Spleen (tissue), 11 donors: ENCODE measurements at regions not wholly inside any gene's neighbourhood (a gene's known extent, or its start where the extent isn't known, plus 50 kb on each side); places are given as distances from the start of the nearest gene placed in this dataset.

Experiments used
- DNase-seq: peaks from one replicate; pipeline ENCODE4 v3.0.0-alpha.2; 2020
- H3K27ac ChIP-seq, 8 donors: fragments of 200-600 bp; sonication (generic) in 7 of 8; 1 replicate in 4 of 8; 2 replicates in 4 of 8; pipeline versions ENCODE4 v1.5.0 to v1.8.0; 2016 to 2021; ENCODE audit warnings: inconsistent platforms in 4 of 8, mild to moderate bottlenecking in 4 of 8, moderate library complexity in 1 of 8
- H3K27me3 ChIP-seq, 7 donors: fragments of 200-600 bp; sonication (generic) in 6 of 7; replicated peaks in 1 of 7; 1 replicate in 4 of 7; 2 replicates in 3 of 7; pipeline versions ENCODE4 v1.5.0 to v1.8.0; 2016 to 2021; ENCODE audit warnings: inconsistent platforms in 3 of 7, mild to moderate bottlenecking in 1 of 7
- H3K36me3 ChIP-seq, 6 donors: fragments of 200-600 bp; sonication (generic) in 5 of 6; 1 replicate in 4 of 6; 2 replicates in 2 of 6; pipeline versions ENCODE4 v1.5.0 to v1.8.0; 2016 to 2021; ENCODE audit warnings: inconsistent platforms in 2 of 6
- H3K4me1 ChIP-seq, 6 donors: fragments of 200-600 bp; sonication (generic) in 5 of 6; 1 replicate in 3 of 6; 2 replicates in 3 of 6; pipeline versions ENCODE4 v1.5.0 to v1.8.0; 2016 to 2021; ENCODE audit warnings: inconsistent platforms in 3 of 6
- H3K4me3 ChIP-seq, 8 donors: fragments of 200-600 bp; sonication (generic) in 7 of 8; 1 replicate in 4 of 8; 2 replicates in 4 of 8; pipeline versions ENCODE4 v1.5.0 to v1.8.0; 2016 to 2021; ENCODE audit warnings: inconsistent platforms in 4 of 8, mild to moderate bottlenecking in 4 of 8, moderate library complexity in 2 of 8
- H3K9me3 ChIP-seq, 8 donors: fragments of 200-600 bp; sonication (generic) in 7 of 8; 1 replicate in 4 of 8; 2 replicates in 4 of 8; pipeline versions ENCODE4 v1.5.0 to v1.8.0; 2016 to 2021; ENCODE audit warnings: inconsistent platforms in 4 of 8
- CTCF ChIP-seq, 11 experiments: fragments of 200-600 bp in 7 of 11; fragments of 450-650 bp in 4 of 11; sonication (generic) in 4 of 11; IDR thresholded peaks in 8 of 11; conservative IDR thresholded peaks in 3 of 11; 1 replicate in 7 of 11; 2 replicates in 4 of 11; pipeline versions ENCODE4 v1.4.0 to v1.8.0; 2016 to 2021; ENCODE audit warnings: antibody characterized with exemption in 11 of 11, inconsistent platforms in 4 of 11, mild to moderate bottlenecking in 1 of 11
- POLR2A ChIP-seq, 3 donors: fragments of 450-650 bp; IDR thresholded peaks; one replicate each; pipeline ENCODE4 v1.5.1; 2017; ENCODE audit warnings: antibody characterized with exemption in 3 of 3, mild to moderate bottlenecking in 1 of 3
- POLR2AphosphoS5 ChIP-seq, 3 donors: sonication (generic); formaldehyde crosslinking; IDR thresholded peaks; one replicate each; pipeline ENCODE4 v1.5.1; 2017; ENCODE audit warnings: antibody characterized with exemption in 3 of 3
- WGBS, 5 donors: extraction: QIAGEN DNeasy Blood & Tissue Kit in 3 of 5; methylation state at CpG; one replicate each; pipeline versions ENCODE4 v1.1.5 to v1.1.7; 2013 to 2018; 5-methylcytosine and 5-hydroxymethylcytosine counted together
- intact Hi-C: fragments of 100-400 bp; cut with DNase I; formaldehyde crosslinking; loops from one replicate; pipeline ENCODE4 v1.15.0; 2023; ENCODE audit warnings: low total_unique reads
- donor health status: healthy with polysubstance abuse.
- donor health status: DM: no; HTN: no; CAD: no; lungs with moderate emphysema.
- donor health status: DM: no; HTN: no; CAD: no.
- donor health status: Bipolar disorder and iron deficiency.
- donor health status: healthy.
- donor health status: DM: no; HTN: no; CAD: no.
- donor health status: DM: yes; HTN: yes; CAD: no.

- no peak for DNase-seq
- H3K27me3 ChIP-seq: no peaks in the 10 kb centered on the region
- TF ChIP-seq POLR2AphosphoS5 (IDR thresholded peaks at IDR 0.05) (no peak), CTCF (IDR thresholded peaks at IDR 0.05 in 8 of 11, conservative IDR thresholded peaks at IDR 0.05 in 3 of 11) (no peak), POLR2A (IDR thresholded peaks at IDR 0.05) (no peak)
- no peaks in the 10 kb centered on the region for H3K4me1 ChIP-seq
- H3K36me3 ChIP-seq: no peaks in the 10 kb centered on the region
- H3K27ac ChIP-seq: no peak overlapping the region
- H3K9me3 ChIP-seq: no peaks in the 10 kb centered on the region
- 79 to 87% (median 82%) methylated on average over 3 of the region's 3 CpGs for WGBS, 5 donors
- H3K4me3 ChIP-seq: no peak overlapping the region
- intact Hi-C loops: no loop called here
These were observed 241.5 kb downstream of the RNF152 start for GRCh38 chr18:61651145-61651879.

- DNase-seq: no peak
- Histone ChIP-seq H3K36me3 (no peaks in the 10 kb centered on the region), H3K4me3 (no peak overlapping the region), H3K27ac (no peak overlapping the region), H3K9me3 (no peaks in the 10 kb centered on the region), H3K4me1 (peaks cover 0 to 6% (median 0%) of the 10 kb centered on the region in 6 donors), H3K27me3 (no peaks in the 10 kb centered on the region)
- intact Hi-C loops: no loop called here
- 36 to 45% (median 41%) methylated on average over 8 of the region's 8 CpGs for whole genome bisulfite sequencing, 5 donors
- TF ChIP-seq CTCF (IDR thresholded peaks at IDR 0.05 in 8 of 11, conservative IDR thresholded peaks at IDR 0.05 in 3 of 11) (no peak), POLR2AphosphoS5 (IDR thresholded peaks at IDR 0.05) (no peak), POLR2A (IDR thresholded peaks at IDR 0.05) (no peak)
These were observed 248.7 kb downstream of the RNF152 start for GRCh38 chr18:61643884-61644647.

- intact Hi-C loops: loop anchor here (10.0 kb wide), 1 partner anchor 265 kb away; no protein-coding TSS in a partner anchor
- no peak for DNase-seq
- TF ChIP-seq POLR2AphosphoS5 (IDR thresholded peaks at IDR 0.05): no peak
- TF ChIP-seq POLR2A (IDR thresholded peaks at IDR 0.05): no peak
- TF ChIP-seq CTCF (IDR thresholded peaks at IDR 0.05 in 8 of 11, conservative IDR thresholded peaks at IDR 0.05 in 3 of 11): no peak
- Histone ChIP-seq H3K36me3 (no peaks in the 10 kb centered on the region), H3K27me3 (peaks cover 0 to 5% (median 0%) of the 10 kb centered on the region in 7 donors), H3K4me1 (peaks cover 0 to 6% (median 0%) of the 10 kb centered on the region in 6 donors), H3K27ac (no peak overlapping the region), H3K4me3 (no peak overlapping the region), H3K9me3 (no peaks in the 10 kb centered on the region)
- 88 to 99% (median 91%) methylated on average over 2 of the region's 2 CpGs for WGBS, 5 donors
These were observed 252.9 kb downstream of the RNF152 start for GRCh38 chr18:61639886-61640285.
